HG02763 (cell line): ENCODE measurements at regions not wholly inside any gene's neighbourhood (a gene's known extent, or its start where the extent isn't known, plus 50 kb on each side); places are given as distances from the start of the nearest gene placed in this dataset.
A peak's percentile ranks its signal among the peaks of the same experiment; 100 is the strongest.

Experiments
- ATAC-seq: cut with Tn5 transposase; IDR thresholded peaks from one replicate; pipeline ENCODE4 v1.9.1; 2021; ENCODE audit warnings: mild to moderate bottlenecking, moderate library complexity; ENCODE audit not compliant: unreplicated experiment

- peak; percentile 95 for ATAC-seq
Measured at GRCh38 chr7:35537067-35538023, 157.6 kb downstream of the HERPUD2 start.

GRCh38 chr7:35536396-35536826, 158.5 kb downstream of the HERPUD2 start:
- ATAC-seq = no peak

GRCh38 chr7:35533902-35534301, 161.0 kb downstream of the HERPUD2 start:
- no peak for ATAC-seq

GRCh38 chr7:35530124-35531109, 164.5 kb downstream of the HERPUD2 start:
- ATAC-seq = no peak

GRCh38 chr7:35529713-35530112, 165.2 kb downstream of the HERPUD2 start:
- ATAC-seq = no peak

- no peak for ATAC-seq
Measured at GRCh38 chr7:35528381-35528977, 166.5 kb downstream of the HERPUD2 start.

GRCh38 chr7:35526645-35527044, 168.3 kb downstream of the HERPUD2 start:
- no peak for ATAC-seq

- no peak for ATAC-seq
Measured at GRCh38 chr7:35524112-35524804, 170.7 kb downstream of the HERPUD2 start.

GRCh38 chr7:35523292-35523691, 171.6 kb downstream of the HERPUD2 start:
- ATAC-seq = no peak

GRCh38 chr7:35522697-35523096, 172.2 kb downstream of the HERPUD2 start:
- no peak for ATAC-seq

GRCh38 chr7:35521941-35522340, 173.0 kb downstream of the HERPUD2 start:
- no peak for ATAC-seq

- no peak for ATAC-seq
Measured at GRCh38 chr7:35520810-35521625, 173.9 kb downstream of the HERPUD2 start.

GRCh38 chr7:35519971-35520809, 174.7 kb downstream of the HERPUD2 start:
- peak; percentile 70 for ATAC-seq

- no peak for ATAC-seq
Measured at GRCh38 chr7:35518767-35519166, 176.2 kb downstream of the HERPUD2 start.

GRCh38 chr7:35516498-35516897, 178.4 kb downstream of the HERPUD2 start:
- no peak for ATAC-seq

- ATAC-seq = no peak
Measured at GRCh38 chr7:35513828-35514227, 181.1 kb downstream of the HERPUD2 start.

- no peak for ATAC-seq
Measured at GRCh38 chr7:35513195-35513594, 181.7 kb downstream of the HERPUD2 start.

GRCh38 chr7:35512716-35513115, 182.2 kb downstream of the HERPUD2 start:
- ATAC-seq = no peak
